ENCODE measurements at regions not wholly inside any gene's neighbourhood (a gene's known extent, or its start where the extent isn't known, plus 50 kb on each side); places are given as distances from the start of the nearest gene placed in this dataset.

DNA sequence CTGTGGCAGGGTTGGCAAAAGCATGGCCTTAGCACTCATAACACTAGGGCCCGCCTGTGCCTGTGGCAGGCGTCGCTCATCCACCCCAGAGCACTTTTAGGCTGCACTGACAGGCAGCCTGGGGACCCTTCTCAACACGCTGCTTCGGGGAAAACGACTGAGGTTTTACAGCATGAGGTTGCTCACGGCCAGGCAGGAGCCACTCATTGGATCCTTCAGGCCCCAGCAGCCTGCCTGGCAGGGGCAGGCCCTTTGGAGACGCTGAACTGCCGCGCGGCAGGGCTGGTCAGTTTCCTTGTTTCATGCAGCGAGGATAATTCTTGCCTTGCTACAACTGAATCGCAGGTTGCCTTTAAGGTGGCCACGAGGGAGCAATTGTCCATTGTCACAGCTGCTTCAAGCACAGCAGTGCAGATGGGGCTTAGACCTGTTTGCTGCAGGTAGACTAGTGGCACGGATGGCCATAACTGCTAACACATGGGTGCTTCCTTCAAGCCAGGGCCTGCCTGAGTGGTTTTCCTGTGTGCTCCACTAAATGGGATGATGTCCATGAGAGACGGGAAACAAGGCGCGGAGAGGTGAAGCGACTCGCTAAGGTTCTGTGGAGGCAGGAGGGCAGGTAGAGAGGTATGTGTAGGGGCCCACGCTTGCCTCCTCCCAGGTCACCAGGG, 49.9 kb upstream of the HS6ST1 start:
- TF ChIP-seq CTCF (IDR thresholded peaks at IDR 0.05; ENCODE audit: insufficient read depth, low read length, poor library complexity, severe bottlenecking) (no peak), EZH2phosphoT487 (conservative IDR thresholded peaks at IDR 0.05; ENCODE audit: low read length) (no peak)
- no peaks in the 10 kb centered on the region for H4K20me1 ChIP-seq (ENCODE audit: low read depth, low read length)
- no peak overlapping the region for H3K9ac ChIP-seq (ENCODE audit: low read length)
- no peaks in the 10 kb centered on the region for H3K36me3 ChIP-seq (ENCODE audit: low read length)
- no peaks in the 10 kb centered on the region for H3K27me3 ChIP-seq (ENCODE audit: low read length)
- no peaks in the 10 kb centered on the region for H3F3A ChIP-seq (ENCODE audit: insufficient read depth)
- H3K9me2 ChIP-seq (replicated peaks; ENCODE audit: insufficient read depth, low read length) = no peaks in the 10 kb centered on the region
- H3K79me2 ChIP-seq (ENCODE audit: insufficient read depth, low read length) = no peaks in the 10 kb centered on the region
- no peak overlapping the region for H3K4me2 ChIP-seq (ENCODE audit: low read depth, low read length, poor library complexity, severe bottlenecking)
- H3K4me3 ChIP-seq (ENCODE audit: insufficient read depth, low read length, poor library complexity, severe bottlenecking) = no peak overlapping the region
- no peak overlapping the region for H3K27ac ChIP-seq (ENCODE audit: low read depth, low read length)
- H2AFZ ChIP-seq (ENCODE audit: low read depth, low read length, severe bottlenecking) = no peak overlapping the region
- H3K9me3 ChIP-seq (ENCODE audit: insufficient read depth, low read length) = no peaks in the 10 kb centered on the region

GRCh38 chr2:128369108-128369555, 50.5 kb upstream of the HS6ST1 start:
- Histone ChIP-seq H3K27me3 (ENCODE audit: low read length) (no peaks in the 10 kb centered on the region), H3K9ac (ENCODE audit: low read length) (no peak overlapping the region), H3K9me2 (replicated peaks; ENCODE audit: insufficient read depth, low read length) (no peaks in the 10 kb centered on the region), H3K4me2 (ENCODE audit: low read depth, low read length, poor library complexity, severe bottlenecking) (no peak overlapping the region), H3K4me3 (ENCODE audit: insufficient read depth, low read length, poor library complexity, severe bottlenecking) (no peak overlapping the region), H2AFZ (ENCODE audit: low read depth, low read length, severe bottlenecking) (no peak overlapping the region), H3K79me2 (ENCODE audit: insufficient read depth, low read length) (no peaks in the 10 kb centered on the region), H3K27ac (ENCODE audit: low read depth, low read length) (no peak overlapping the region), H3K36me3 (ENCODE audit: low read length) (no peaks in the 10 kb centered on the region), H3K9me3 (ENCODE audit: insufficient read depth, low read length) (no peaks in the 10 kb centered on the region), H3F3A (ENCODE audit: insufficient read depth) (no peaks in the 10 kb centered on the region), H4K20me1 (ENCODE audit: low read depth, low read length) (no peaks in the 10 kb centered on the region)
- TF ChIP-seq EZH2phosphoT487 (conservative IDR thresholded peaks at IDR 0.05; ENCODE audit: low read length) (no peak), CTCF (IDR thresholded peaks at IDR 0.05; ENCODE audit: insufficient read depth, low read length, poor library complexity, severe bottlenecking) (no peak)

GRCh38 chr2:128369602-128370467, 51.2 kb upstream of the HS6ST1 start:
- H3K9me2 ChIP-seq (replicated peaks; ENCODE audit: insufficient read depth, low read length) = no peaks in the 10 kb centered on the region
- no peaks in the 10 kb centered on the region for H4K20me1 ChIP-seq (ENCODE audit: low read depth, low read length)
- no peaks in the 10 kb centered on the region for H3K79me2 ChIP-seq (ENCODE audit: insufficient read depth, low read length)
- H3K36me3 ChIP-seq (ENCODE audit: low read length) = no peaks in the 10 kb centered on the region
- no peaks in the 10 kb centered on the region for H3K27me3 ChIP-seq (ENCODE audit: low read length)
- no peak overlapping the region for H2AFZ ChIP-seq (ENCODE audit: low read depth, low read length, severe bottlenecking)
- no peak overlapping the region for H3K9ac ChIP-seq (ENCODE audit: low read length)
- H3K27ac ChIP-seq (ENCODE audit: low read depth, low read length) = no peak overlapping the region
- H3F3A ChIP-seq (ENCODE audit: insufficient read depth) = no peaks in the 10 kb centered on the region
- TF ChIP-seq CTCF (IDR thresholded peaks at IDR 0.05; ENCODE audit: insufficient read depth, low read length, poor library complexity, severe bottlenecking) (no peak), EZH2phosphoT487 (conservative IDR thresholded peaks at IDR 0.05; ENCODE audit: low read length) (no peak)
- H3K4me3 ChIP-seq (ENCODE audit: insufficient read depth, low read length, poor library complexity, severe bottlenecking) = no peak overlapping the region
- no peaks in the 10 kb centered on the region for H3K9me3 ChIP-seq (ENCODE audit: insufficient read depth, low read length)
- H3K4me2 ChIP-seq (ENCODE audit: low read depth, low read length, poor library complexity, severe bottlenecking) = no peak overlapping the region
